ENCODE measurements at regions not wholly inside any gene's neighbourhood (a gene's known extent, or its start where the extent isn't known, plus 50 kb on each side); places are given as distances from the start of the nearest gene placed in this dataset.

GRCh38 chr18:6613581-6613980 lies 115.9 kb upstream of the ARHGAP28 start:
- DNase-seq, result no peak

GRCh38 chr18:6614952-6615351 lies 114.6 kb upstream of the ARHGAP28 start:
- DNase-seq, result no peak

DNA sequence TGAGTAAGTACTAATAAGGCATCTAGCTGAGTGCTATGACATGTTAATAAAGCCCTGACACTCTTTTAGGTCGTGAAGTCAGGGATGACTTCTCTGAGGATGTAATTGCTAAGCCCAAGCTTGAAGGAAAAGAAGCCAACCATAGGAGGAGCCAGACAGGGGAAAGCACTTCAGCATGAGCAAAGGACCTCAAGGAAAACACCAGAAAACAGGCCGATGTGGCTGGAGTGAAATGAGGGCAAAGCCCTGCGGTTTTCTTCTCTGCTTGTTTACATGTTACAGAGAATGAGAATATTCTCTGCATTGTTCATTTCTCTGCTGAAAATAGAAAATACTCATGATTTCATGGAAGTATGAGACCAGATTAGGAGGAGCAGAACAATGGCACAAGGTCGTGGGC lies 112.5 kb upstream of the ARHGAP28 start:
- no peak for DNase-seq

DNA sequence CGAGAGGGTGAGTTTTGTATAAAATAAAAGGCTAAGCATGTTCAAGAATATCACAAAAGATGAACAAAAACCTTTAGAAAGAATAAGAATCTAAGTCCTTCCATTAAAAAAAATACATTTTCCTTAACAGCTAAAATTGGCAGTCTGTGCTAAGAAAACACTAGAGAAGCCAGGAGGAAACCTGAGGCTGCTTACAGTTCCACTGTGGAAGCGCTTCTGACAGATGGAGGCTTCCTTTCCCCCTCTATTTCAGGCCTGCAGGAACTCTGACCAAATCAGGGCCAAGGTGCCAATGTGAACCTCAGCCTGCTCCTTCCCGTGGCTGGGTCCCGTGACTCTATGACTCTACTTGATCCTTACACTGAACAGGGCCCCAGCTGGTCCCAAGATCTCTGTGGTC lies 108.1 kb upstream of the ARHGAP28 start:
- no peak for DNase-seq

GRCh38 chr18:6623278-6623677 lies 106.2 kb upstream of the ARHGAP28 start:
- DNase-seq, result no peak

GRCh38 chr18:6624271-6624660 lies 105.2 kb upstream of the ARHGAP28 start:
- no peak for DNase-seq

DNA sequence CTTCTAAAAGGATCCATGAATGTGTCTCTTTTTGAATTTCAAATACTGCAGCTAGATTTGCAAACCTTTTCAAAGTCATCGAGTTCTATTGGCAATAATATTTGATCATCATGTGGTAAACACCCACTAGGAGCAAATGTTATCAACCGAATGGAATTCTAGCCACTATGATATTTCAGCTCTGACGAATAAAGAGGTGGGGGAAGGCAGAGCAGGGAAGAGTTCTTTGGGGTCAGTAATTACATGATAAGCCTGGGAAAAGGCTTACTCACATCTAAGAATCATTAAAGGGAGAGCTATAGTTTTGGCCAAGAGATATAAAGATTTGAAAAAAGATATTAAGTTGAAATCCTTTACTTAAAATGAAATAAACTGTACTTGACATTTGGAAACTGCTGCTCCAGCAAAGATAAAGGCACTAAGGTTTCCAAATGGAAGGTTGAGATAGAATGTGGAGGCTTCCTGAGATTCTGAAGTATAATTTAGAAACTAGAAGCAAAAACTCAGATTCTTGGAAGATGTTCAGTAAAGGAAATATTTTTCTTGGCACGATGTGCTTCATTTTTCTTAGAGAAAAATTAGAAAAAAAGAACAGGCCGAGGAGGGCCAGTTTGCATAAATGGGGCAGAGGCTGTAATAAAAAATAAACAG lies 104.7 kb upstream of the ARHGAP28 start:
- DNase-seq, result no peak

GRCh38 chr18:6625481-6625880 lies 104.0 kb upstream of the ARHGAP28 start:
- no peak for DNase-seq

DNA sequence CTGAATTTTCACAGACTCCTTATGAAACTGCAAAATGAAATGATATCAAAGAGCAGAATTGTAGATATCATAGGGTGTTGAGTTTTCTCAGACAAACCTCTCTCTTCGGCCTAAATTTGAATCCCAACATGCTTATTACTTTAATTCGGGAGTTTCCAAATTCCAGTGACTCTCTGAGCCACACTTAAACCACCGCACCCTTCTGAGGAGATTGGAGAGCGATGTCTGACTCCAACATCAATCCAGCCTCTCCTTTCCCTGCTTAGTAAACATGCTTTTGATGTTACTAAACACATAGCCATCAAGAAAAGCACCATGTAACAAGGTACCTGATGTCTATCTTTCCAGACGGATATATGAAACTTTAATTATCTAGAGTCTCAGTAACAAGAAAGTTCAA lies 103.1 kb upstream of the ARHGAP28 start:
- DNase-seq, result no peak

GRCh38 chr18:6627645-6628044 lies 101.9 kb upstream of the ARHGAP28 start:
- no peak for DNase-seq

DNA sequence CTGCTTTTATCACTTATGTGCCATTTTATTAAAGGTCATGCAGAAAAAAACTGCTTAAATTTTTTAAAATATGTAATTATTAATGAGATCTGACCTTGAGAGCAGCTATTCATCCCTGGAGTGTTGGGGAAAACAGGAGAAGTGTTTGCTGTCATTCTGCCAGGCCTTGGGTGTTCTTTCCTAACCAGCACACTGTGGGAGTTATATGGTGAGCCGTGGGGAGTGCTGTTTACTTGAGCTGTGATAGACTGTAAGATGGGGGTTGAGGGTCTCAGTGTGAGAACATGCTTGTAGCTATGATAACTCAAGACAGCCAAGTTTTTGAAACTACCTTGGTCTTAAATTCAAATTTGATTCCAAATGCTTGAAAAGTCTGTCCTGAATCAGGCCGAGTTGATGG lies 101.3 kb upstream of the ARHGAP28 start:
- DNase-seq, result no peak

DNA sequence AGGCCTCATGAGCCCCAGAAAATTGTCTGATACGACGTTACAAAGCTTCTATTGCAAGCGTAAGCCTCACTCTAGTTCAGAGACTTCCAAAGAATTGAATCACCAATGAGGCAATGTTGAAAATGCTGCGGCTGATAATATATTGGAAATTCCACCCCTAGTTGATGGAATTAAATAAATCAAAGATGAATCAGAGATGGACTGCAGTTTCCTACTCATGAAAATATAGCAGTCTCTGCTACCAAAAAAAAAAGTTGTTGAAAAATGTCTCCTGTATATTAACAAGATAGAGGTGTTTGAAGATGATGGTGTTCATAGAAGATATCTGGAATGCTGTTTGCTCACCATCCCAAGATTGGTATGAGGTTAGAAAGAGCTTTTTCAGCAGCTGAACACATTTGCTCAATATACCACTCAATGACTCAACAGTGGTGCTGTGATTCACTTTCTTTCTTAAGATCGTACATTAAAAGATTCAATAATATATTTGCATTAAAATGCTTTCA lies 99.8 kb upstream of the ARHGAP28 start:
- no peak for DNase-seq

DNA sequence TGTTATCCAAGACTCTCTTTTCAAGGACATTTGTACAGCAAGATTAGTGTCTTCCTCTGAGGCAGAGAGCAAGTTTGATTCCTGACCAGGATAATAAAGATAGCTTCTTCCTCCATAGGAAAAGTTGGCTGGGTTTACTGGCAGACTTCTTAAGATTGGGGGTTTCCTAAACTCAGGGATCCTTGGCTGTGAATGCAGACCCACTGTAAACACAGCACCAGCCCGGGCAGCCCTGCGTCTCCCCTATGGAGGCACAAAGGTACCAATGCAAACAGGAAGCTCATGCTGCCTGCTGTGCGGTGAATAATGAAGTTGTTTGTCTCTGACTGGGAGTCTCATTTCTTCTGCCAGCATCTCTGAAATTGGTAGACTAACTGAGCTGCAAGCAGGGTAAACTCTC lies 96.2 kb upstream of the ARHGAP28 start:
- DNase-seq, result peak; percentile 62

GRCh38 chr18:6636091-6636490 lies 93.4 kb upstream of the ARHGAP28 start:
- DNase-seq, result no peak

DNA sequence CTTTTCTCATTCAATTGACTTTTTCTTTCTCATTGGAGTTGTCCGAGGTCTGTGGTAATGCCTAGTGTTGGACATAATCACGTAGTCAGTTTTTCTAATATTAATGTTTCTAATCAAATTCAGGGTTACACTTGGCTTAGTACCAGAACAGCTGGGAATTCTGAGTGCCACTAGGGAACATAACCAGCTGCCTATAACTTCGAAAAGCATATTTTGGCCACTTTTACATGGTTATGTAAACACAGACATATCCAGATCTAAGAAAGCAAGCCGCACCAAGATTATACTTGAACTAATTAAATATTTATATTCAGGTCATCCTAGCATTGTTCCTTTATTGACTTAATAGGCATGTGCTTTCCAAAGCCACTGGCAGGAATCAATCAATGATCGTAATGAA lies 91.1 kb upstream of the ARHGAP28 start:
- DNase-seq, result peak; percentile 58

GRCh38 chr18:6639305-6639704 lies 90.2 kb upstream of the ARHGAP28 start:
- no peak for DNase-seq

DNA sequence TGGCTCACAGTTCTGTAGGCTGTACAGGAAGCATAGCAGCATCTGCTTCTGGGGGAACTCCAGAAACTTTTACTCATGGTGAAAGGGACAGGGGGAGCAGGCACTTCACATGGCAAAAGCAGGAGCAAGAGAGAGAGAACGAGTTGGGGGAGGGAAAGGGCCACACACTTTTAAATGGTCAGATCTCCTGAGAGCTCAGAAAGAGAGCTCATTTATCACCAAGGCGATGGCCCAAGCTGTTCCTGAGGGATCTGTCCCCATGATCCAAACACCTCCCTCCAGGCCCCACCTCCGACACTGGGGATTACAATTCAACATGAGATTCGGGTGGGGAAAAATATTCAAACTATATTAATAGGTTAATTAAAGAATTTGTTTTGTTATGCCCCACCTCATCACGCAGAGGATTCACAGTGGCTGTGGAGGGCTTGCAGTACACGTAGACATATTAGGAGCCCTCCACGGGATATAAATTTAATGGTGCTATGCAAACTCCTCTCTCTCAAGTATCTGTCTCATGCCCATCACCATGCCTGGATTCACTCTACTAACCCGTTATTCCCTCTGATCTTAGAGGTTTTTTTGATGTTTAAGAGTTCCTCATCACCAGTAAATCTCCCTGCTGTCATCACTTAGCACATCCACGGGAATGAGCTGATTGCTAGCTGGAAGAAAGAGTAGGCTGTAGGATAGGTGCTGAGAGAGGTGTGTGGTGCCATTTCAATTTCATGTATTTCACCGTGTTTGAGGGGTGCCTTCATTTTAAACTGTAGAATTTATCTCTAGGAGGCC lies 84.5 kb upstream of the ARHGAP28 start:
- no peak for DNase-seq

- no peak for DNase-seq
Measured at GRCh38 chr18:6646801-6647200, 82.7 kb upstream of the ARHGAP28 start.

DNA sequence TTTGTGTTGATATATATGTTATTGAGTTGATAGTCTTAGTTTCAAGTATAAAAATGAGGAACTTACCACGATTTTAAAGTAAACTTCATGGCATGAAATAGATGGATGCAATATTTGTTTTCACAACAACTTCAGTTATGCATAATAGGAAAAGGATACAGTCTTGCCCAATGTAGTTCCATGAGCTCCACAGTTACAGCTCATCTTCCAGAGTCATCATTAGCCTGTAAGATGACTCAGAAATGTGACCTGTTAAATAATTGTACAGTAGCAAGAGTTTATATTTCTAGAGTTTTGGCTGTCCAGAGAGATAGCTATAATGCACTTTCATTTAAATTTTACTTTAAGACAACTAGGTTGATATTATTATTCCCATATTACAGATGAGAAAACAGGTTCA lies 80.9 kb upstream of the ARHGAP28 start:
- no peak for DNase-seq

DNA sequence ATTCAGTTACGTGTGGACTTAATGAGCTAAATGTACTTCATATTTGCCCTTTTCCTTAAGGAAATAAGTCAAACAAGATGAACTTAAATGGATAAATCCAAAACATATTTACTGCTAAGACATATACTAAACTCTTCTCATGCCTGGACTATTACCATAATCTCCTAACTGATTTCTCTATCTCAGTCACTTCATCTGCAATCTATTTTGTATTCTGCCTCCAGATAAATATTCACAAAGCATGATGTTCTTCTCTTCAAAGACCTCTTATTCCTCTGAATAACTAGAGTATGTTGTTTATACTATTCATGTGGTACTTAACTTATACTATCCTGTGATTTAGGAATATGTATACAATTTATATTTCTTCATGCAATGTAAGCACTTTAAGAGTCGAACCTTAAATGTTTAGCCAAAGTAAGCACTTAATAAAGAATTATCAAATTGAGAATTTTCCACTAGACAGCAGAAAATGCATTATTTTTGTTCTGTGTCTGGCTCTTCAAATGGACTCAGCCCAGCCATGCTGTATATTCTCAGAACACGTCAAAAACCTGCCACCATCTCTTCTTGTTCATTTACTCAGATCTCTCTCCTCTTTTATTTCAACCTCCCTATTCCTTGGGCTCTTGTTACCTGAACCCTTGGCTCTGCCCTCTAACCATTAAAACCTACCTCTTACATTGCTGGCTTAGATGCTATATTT lies 79.9 kb upstream of the ARHGAP28 start:
- DNase-seq, result no peak

- DNase-seq, result no peak
Measured at GRCh38 chr18:6650127-6650507, 79.4 kb upstream of the ARHGAP28 start.

- no peak for DNase-seq
Measured at GRCh38 chr18:6650747-6651146, 78.8 kb upstream of the ARHGAP28 start.

- no peak for DNase-seq
Measured at GRCh38 chr18:6652098-6652497, 77.4 kb upstream of the ARHGAP28 start.

DNA sequence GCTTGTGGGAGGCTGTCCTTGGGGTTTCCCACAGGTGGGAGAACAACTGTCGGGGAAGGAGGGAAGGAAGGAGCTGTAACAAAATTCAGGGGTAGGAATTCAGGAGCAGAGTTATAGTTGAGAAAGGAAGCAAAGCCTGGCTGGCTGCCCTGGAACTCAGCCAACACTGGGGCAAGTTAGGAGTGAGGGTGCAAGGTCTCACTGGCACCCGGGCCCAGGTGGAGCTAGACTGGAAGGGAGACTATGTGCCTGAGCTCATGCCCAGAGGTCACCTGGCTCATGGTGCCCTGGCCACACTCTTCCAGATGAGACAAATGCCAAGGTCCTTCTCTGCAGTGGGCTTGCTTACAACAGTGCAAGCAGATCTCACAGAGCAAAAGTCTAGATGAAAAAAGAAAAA lies 75.6 kb upstream of the ARHGAP28 start:
- no peak for DNase-seq

Measured in NCI-H510A treated with DMSO at 0.1 percent for 48 hours (cell line).